ENCODE measurements at regions not wholly inside any gene's neighbourhood (a gene's known extent, or its start where the extent isn't known, plus 50 kb on each side); places are given as distances from the start of the nearest gene placed in this dataset.

- no peak overlapping the region for H3K4me3 ChIP-seq (ENCODE audit: control insufficient read depth, low read depth, low read length)
- TF ChIP-seq CTCF (conservative IDR thresholded peaks at IDR 0.05; ENCODE audit: control insufficient read depth, insufficient read depth, low read depth, low read length): no peak
- no peak for DNase-seq (ENCODE audit: low read depth)
Observed at GRCh38 chr2:16316456-16317210, 349.0 kb downstream of the CYRIA start.

GRCh38 chr2:16315908-16316307 is 349.7 kb downstream of the CYRIA start:
- H3K4me3 ChIP-seq (ENCODE audit: control insufficient read depth, low read depth, low read length): no peak overlapping the region
- DNase-seq (ENCODE audit: low read depth): no peak
- no peak for TF ChIP-seq CTCF (conservative IDR thresholded peaks at IDR 0.05; ENCODE audit: control insufficient read depth, insufficient read depth, low read depth, low read length)

- no peak for TF ChIP-seq CTCF (conservative IDR thresholded peaks at IDR 0.05; ENCODE audit: control insufficient read depth, insufficient read depth, low read depth, low read length)
- no peak for DNase-seq (ENCODE audit: low read depth)
- no peak overlapping the region for H3K4me3 ChIP-seq (ENCODE audit: control insufficient read depth, low read depth, low read length)
Observed at GRCh38 chr2:16315458-16315835, 350.2 kb downstream of the CYRIA start.

- DNase-seq (ENCODE audit: low read depth): no peak
- no peak overlapping the region for H3K4me3 ChIP-seq (ENCODE audit: control insufficient read depth, low read depth, low read length)
- no peak for TF ChIP-seq CTCF (conservative IDR thresholded peaks at IDR 0.05; ENCODE audit: control insufficient read depth, insufficient read depth, low read depth, low read length)
Observed at GRCh38 chr2:16314691-16315457, 350.8 kb downstream of the CYRIA start.

- H3K4me3 ChIP-seq (ENCODE audit: control insufficient read depth, low read depth, low read length): no peak overlapping the region
- no peak for TF ChIP-seq CTCF (conservative IDR thresholded peaks at IDR 0.05; ENCODE audit: control insufficient read depth, insufficient read depth, low read depth, low read length)
- DNase-seq (ENCODE audit: low read depth): no peak
Observed at GRCh38 chr2:16314001-16314400, 351.6 kb downstream of the CYRIA start.

GRCh38 chr2:16313235-16313975 is 352.2 kb downstream of the CYRIA start:
- no peak for DNase-seq (ENCODE audit: low read depth)
- no peak for TF ChIP-seq CTCF (conservative IDR thresholded peaks at IDR 0.05; ENCODE audit: control insufficient read depth, insufficient read depth, low read depth, low read length)
- no peak overlapping the region for H3K4me3 ChIP-seq (ENCODE audit: control insufficient read depth, low read depth, low read length)
